ENCODE measurements at regions not wholly inside any gene's neighbourhood (a gene's known extent, or its start where the extent isn't known, plus 50 kb on each side); places are given as distances from the start of the nearest gene placed in this dataset.
A peak's percentile ranks its signal among the peaks of the same experiment; 100 is the strongest.
"Not testable (repeated sequence)": the region's sequence is repeated elsewhere in the genome, so short reads cannot be mapped to it uniquely, and the experiment has no call there.

DNA sequence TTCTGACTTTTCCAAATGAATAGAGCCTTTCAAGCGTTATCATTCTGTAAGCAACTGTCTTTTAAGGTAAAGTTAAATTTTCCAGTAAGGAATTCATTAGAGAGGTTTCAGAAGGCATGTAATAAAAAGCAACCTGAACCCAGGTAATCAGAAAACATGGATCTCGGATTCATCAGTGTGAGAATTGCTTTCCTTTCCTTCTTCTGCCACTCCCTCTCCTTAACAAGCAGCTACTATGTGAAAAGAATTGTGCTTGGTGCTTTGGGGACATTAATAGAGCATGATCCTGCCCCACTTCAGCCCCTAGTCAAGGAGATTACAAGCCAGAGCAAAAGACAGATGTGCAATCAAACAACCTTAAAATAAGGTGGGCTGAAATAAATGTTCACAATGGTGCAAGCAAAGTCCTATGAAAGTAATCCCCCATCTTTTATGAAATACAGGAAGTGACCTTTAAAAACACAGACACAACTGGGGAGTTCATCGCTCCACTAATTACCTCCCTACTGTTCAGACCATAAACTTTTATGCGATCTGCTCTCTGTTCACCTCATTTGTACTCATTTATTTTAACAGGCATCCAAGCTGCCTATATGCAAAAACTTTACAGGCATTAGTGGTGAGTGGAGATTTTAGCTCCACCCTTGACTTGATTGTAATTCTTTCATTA, 122.9 kb upstream of the RASGEF1B start:
- H3K27ac ChIP-seq = peak overlapping the region; percentile 7; the same call in 1 of the 2 replicates
- TF ChIP-seq CTCF (conservative IDR thresholded peaks at IDR 0.05) = no peak

DNA sequence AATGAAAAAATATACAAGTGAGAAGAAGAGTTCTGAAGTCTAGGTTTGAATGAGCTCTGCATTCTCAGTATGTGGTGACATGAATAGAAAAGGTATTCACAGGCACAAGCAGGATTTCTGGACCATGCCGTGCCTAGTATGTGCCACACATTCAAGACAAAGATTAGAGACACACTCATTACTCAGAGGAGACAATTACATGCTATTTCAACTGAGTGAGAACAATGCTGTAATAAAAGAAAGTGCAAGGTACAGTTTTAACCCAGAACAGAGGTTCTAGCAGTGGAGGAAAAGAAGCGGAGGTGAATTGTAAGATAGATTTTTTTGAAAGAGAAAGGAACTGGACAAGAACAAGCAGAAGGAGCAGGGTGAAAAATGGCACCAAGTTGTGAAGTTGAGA, 121.0 kb upstream of the RASGEF1B start:
- TF ChIP-seq CTCF (conservative IDR thresholded peaks at IDR 0.05) = no peak
- no peak overlapping the region for H3K27ac ChIP-seq

- TF ChIP-seq CTCF (conservative IDR thresholded peaks at IDR 0.05) = no peak
- no peak overlapping the region for H3K27ac ChIP-seq
Measured at GRCh38 chr4:81590596-81590995, 118.9 kb upstream of the RASGEF1B start.

DNA sequence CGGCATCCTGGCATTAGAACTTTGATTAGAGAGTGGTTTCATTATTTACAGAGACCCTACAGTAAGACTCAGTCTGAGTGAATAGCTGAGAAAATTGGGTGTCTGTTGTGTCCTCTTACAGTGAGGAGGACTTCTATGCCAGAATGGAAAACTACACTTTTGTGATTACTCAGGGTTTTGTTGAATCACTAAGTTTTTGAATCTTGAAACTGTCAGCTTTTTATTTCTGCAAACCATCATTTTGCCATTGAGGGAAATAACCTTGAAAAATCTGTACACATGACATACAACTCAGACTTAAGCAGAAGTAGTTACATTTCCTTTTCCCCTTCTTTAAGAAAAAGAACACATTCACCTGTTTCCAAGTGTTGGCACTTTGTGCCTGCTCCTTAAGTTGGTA, 117.6 kb upstream of the RASGEF1B start:
- H3K27ac ChIP-seq = no peak overlapping the region
- TF ChIP-seq CTCF (conservative IDR thresholded peaks at IDR 0.05) = no peak

GRCh38 chr4:81586706-81587105, 115.0 kb upstream of the RASGEF1B start:
- no peak overlapping the region for H3K27ac ChIP-seq

GRCh38 chr4:81580994-81581374, 109.3 kb upstream of the RASGEF1B start:
- not testable (repeated sequence) for H3K27ac ChIP-seq

More at GRCh38 chr4:81586706-81587105, 115.0 kb upstream of the RASGEF1B start:
- TF ChIP-seq CTCF (conservative IDR thresholded peaks at IDR 0.05) = no peak

DNA sequence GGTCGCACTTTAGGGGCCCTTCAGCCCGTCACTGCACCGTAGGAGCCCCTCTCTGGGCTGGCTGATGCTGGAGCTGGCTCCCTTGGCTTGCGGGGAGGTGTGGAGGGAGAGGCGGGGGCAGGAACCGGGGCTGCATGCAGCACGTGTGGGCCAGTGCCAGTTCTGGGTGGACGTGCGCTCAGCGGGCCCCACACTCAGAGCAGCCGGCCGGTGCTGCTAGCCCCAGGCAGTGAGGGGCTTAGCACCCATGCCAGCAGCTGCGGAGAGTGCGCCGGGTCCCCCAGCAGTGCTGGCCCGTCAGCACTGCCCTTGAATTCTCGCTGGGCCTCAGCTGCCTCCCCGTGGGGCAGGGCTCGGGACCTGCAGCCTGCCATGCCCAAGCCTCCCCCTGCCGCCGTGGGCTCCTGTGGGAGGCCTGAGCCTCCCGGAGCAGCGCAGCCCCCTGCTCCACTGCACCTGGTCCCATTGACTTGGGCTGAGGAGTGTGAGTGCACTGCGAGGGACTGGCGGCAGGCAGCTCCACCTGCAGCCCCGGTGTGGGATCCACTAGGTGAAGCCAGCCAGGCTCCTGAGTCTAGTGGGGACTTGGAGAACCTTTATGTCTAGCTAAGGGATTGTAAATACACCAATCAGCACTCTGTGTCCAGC, 108.8 kb upstream of the RASGEF1B start:
- TF ChIP-seq CTCF (conservative IDR thresholded peaks at IDR 0.05) = no peak
- no peak overlapping the region for H3K27ac ChIP-seq

DNA sequence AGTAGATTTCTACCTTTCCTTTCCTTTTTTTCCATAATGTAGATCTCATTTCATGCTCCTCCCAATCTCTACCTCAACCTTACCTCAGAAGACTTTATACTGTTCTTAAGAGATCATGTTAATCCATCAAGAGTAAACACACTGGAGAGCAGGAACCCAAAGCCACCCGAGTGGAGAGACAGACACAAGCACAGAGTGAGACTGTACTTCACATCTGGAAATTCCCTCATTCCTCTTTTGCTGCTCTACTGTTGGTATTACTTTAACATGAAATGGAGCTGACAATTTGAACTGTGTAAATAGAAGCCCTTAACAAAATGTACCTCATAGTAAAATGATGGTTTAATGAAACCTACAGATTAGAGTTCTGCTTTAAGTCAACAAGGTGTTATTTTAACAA, 105.7 kb upstream of the RASGEF1B start:
- no peak for TF ChIP-seq CTCF (conservative IDR thresholded peaks at IDR 0.05)
- H3K27ac ChIP-seq = no peak overlapping the region

All from VCaP (cell line).